Thyroid gland (tissue), 4 donors: ENCODE measurements at regions not wholly inside any gene's neighbourhood (a gene's known extent, or its start where the extent isn't known, plus 50 kb on each side); places are given as distances from the start of the nearest gene placed in this dataset.

ENCODE experiments used
- DNase-seq, 2 donors: peaks; one replicate each; pipeline ENCODE4 v3.0.0-alpha.2; 2019
- H3K27ac ChIP-seq, 3 donors: fragments of 200-600 bp; sonication (generic); 1 replicate in 2 of 3; 2 replicates in 1 of 3; pipeline ENCODE4 v1.5.1; 2016 to 2019; ENCODE audit warnings: mild to moderate bottlenecking in 1 of 3, moderate library complexity in 1 of 3
- H3K27me3 ChIP-seq: fragments of 200-600 bp; sonication (generic); one replicate; pipeline ENCODE4 v1.5.1; 2019
- H3K36me3 ChIP-seq, 2 donors: fragments of 200-600 bp; sonication (generic); one replicate each; pipeline ENCODE4 v1.5.1; 2016 to 2019
- H3K4me1 ChIP-seq, 2 donors: fragments of 200-600 bp; sonication (generic); one replicate each; pipeline ENCODE4 v1.5.1; 2017 to 2019
- H3K4me3 ChIP-seq, 3 donors: fragments of 200-600 bp; sonication (generic); replicated peaks in 1 of 3; 1 replicate in 2 of 3; 2 replicates in 1 of 3; pipeline ENCODE4 v1.5.1; 2016; ENCODE audit warnings: mild to moderate bottlenecking in 1 of 3
- H3K9me3 ChIP-seq: fragments of 200-600 bp; sonication (generic); one replicate; pipeline ENCODE4 v1.5.1; 2017
- POLR2A ChIP-seq, 2 donors: fragments of 450-650 bp; IDR thresholded peaks; one replicate each; pipeline ENCODE4 v1.6.1; 2017; ENCODE audit warnings: antibody characterized with exemption in 2 of 2, mild to moderate bottlenecking in 2 of 2, moderate library complexity in 1 of 2
- WGBS, 2 donors: methylation state at CpG; one replicate each; pipeline ENCODE4 v1.1.5; 2017; 5-methylcytosine and 5-hydroxymethylcytosine counted together
- intact Hi-C: fragments of 100-400 bp; cut with DNase I; formaldehyde crosslinking; loops from one replicate; pipeline ENCODE4 v1.15.1; 2023
- TF ChIP-seq, protein P1 (sequence below), 6 experiments: fragments of 200-600 bp in 3 of 6; fragments of 450-650 bp in 3 of 6; sonication (generic) in 3 of 6; IDR thresholded peaks; one replicate each; pipeline ENCODE4 v1.5.1; 2016 to 2019; ENCODE audit warnings: antibody characterized with exemption in 6 of 6, mild to moderate bottlenecking in 2 of 6, inconsistent platforms in 1 of 6, moderate library complexity in 1 of 6

DNA sequence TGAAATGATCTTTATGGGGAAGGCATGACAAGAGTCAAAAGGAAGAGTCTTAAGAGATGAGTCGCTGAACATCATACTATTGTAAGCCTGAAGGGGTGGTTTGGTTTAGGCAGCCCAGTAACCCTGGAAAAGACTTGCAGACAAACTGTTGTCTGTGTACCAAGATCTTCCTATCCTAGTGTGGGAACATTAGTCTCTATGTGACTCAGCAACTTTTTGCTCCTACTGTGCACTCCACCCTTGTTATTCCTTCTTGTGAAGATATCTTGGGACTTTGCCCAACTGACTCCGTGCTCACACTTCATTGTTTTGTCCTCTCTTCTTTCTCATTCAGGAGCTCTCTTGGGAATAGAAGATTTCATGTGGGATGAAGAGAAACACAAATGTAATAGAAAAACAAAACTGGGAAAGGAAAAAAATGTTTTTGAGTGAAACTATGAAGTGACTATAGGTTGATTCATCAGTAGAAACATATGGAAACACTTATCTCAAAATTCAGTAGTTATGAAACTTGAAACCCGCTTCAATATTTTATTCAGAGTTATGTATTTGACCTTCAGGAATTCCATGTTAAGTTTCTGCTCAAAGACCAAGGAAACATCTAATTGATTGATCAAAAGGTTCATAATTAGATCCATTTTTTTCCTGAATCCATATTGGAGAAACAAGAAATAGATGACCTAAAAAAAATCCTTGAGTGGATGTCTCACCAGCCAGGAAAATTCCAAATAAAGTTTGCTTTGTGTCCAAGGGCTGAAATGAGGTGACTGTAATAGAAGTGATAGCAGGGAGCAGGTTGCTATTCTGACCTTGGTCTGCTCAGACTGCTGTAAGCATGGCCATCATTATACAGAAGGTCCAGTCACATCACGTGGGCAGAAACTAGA lies 67.2 kb downstream of the BTG1 start:
- Histone ChIP-seq H3K4me1 (peaks cover 20 to 38% of the 10 kb centered on the region in 2 donors), H3K27ac (no peak overlapping the region), H3K27me3 (no peaks in the 10 kb centered on the region), H3K9me3 (no peaks in the 10 kb centered on the region), H3K36me3 (no peaks in the 10 kb centered on the region), H3K4me3 (no peak overlapping the region)
- DNase-seq, result no peak
- TF ChIP-seq POLR2A (IDR thresholded peaks at IDR 0.05), result no peak
- intact Hi-C loops, result no loop called here
- WGBS, 2 donors, result 74 to 76% methylated on average over 4 of the region's 4 CpGs

DNA sequence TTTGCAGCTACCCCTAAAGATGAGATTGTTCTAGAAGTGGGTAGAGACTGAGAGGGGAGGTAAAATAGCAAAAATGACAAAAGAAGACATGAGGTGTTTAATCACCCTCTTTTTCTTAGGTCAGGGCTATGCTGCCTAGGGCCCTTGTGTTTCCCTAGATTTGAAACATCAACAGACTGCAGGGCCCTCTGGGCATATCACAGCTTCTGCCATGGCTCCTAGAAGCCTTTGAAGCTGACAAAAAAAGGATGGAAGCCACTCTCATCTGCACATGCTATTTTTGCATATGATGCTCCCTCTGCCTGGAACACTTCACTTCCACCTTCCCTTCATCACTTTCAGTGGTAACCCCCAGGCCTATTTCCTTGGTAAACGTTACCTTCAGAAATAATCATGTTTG lies 68.1 kb downstream of the BTG1 start:
- Histone ChIP-seq H3K9me3 (no peaks in the 10 kb centered on the region), H3K36me3 (no peaks in the 10 kb centered on the region), H3K4me3 (no peak overlapping the region), H3K4me1 (peaks cover 20 to 38% of the 10 kb centered on the region in 2 donors), H3K27me3 (no peaks in the 10 kb centered on the region), H3K27ac (no peak overlapping the region)
- 93 to 97% methylated on average over 1 of the region's 1 CpG for WGBS, 2 donors
- no peak for TF ChIP-seq POLR2A (IDR thresholded peaks at IDR 0.05)
- TF ChIP-seq, protein P1, sequence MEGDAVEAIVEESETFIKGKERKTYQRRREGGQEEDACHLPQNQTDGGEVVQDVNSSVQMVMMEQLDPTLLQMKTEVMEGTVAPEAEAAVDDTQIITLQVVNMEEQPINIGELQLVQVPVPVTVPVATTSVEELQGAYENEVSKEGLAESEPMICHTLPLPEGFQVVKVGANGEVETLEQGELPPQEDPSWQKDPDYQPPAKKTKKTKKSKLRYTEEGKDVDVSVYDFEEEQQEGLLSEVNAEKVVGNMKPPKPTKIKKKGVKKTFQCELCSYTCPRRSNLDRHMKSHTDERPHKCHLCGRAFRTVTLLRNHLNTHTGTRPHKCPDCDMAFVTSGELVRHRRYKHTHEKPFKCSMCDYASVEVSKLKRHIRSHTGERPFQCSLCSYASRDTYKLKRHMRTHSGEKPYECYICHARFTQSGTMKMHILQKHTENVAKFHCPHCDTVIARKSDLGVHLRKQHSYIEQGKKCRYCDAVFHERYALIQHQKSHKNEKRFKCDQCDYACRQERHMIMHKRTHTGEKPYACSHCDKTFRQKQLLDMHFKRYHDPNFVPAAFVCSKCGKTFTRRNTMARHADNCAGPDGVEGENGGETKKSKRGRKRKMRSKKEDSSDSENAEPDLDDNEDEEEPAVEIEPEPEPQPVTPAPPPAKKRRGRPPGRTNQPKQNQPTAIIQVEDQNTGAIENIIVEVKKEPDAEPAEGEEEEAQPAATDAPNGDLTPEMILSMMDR (IDR thresholded peaks at IDR 0.05), result no peak
- no peak for DNase-seq
- intact Hi-C loops, result no loop called here

DNA sequence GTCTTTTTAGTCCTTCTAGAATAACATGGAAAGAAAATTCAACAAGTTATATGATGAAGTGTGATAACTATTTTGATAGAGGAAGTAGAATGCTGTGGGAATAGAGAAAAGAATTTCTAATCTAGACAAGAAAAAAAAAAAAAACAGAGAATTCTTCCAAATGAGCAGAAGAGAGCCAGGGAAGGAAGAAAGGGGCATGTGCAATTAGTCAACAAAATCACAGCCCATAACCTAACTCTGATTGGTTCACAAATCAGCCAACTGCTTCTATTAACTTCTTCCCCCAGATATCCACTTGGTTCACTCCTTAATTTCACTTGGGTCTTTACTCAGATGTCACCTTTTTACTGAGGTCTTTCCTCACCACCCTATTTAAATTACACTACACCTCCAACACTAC lies 69.5 kb downstream of the BTG1 start:
- no peaks in the 10 kb centered on the region for H3K27me3 ChIP-seq
- peak overlapping the region; percentile 56 to 76 (median 60) for H3K27ac ChIP-seq
- peaks cover 20 to 38% of the 10 kb centered on the region in 2 donors for H3K4me1 ChIP-seq
- no peak overlapping the region for H3K4me3 ChIP-seq
- no peak for TF ChIP-seq POLR2A (IDR thresholded peaks at IDR 0.05)
- TF ChIP-seq, protein P1 (IDR thresholded peaks at IDR 0.05), result no peak
- H3K36me3 ChIP-seq, result no peaks in the 10 kb centered on the region
- H3K9me3 ChIP-seq, result no peaks in the 10 kb centered on the region
- intact Hi-C loops, result no loop called here
- no peak for DNase-seq

DNA sequence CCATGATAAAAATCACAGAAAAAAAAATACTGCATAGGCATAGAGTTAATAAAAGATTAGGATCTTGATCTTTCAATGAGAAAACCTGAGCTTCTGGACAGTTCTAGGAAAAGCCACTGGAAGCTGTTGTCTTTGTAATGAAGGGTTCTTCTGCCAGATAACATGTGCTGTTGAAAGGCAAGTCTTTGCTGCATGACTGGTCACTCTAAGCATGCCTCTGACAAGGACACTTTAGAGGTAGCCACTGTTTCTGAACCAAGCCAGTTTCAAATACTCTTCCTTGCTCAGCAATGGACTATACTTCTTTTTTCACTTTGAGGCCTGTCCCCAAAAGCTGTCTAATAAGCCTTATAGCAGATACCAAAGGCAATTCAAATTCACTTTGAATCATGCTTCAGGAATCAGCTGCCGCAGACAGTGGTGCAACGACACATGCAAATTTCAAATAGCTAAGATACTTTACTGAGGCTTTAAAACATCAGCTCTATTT lies 70.2 kb downstream of the BTG1 start:
- intact Hi-C loops, result no loop called here
- 34 to 46% methylated on average over 2 of the region's 2 CpGs for WGBS, 2 donors
- peaks cover 18 to 37% of the 10 kb centered on the region in 2 donors for H3K4me1 ChIP-seq

DNA sequence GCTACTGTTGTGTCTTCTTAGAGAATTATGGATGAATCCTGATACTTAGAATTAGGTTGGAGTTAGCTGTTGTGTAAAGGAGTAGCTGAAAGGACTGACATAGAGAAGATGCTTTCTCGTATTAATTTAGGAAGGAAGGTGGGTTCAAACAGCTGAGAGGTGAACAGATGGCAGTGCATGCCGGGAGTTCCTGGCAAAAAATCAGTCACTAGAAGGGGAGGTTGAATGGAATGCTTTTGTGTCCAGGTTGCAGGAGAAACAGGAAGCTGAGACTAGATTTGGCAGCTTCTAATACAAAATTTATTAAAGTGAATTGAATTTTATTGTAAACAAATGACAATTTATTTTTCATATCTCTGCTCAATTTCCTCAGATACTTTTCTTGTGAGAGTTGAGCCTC lies 70.8 kb downstream of the BTG1 start:
- no peaks in the 10 kb centered on the region for H3K9me3 ChIP-seq
- intact Hi-C loops, result no loop called here
- peak in 1 of 2 donors; percentile 27 for DNase-seq
- H3K4me1 ChIP-seq, result peaks cover 14 to 31% of the 10 kb centered on the region in 2 donors
- TF ChIP-seq, protein P1 (IDR thresholded peaks at IDR 0.05), result no peak
- no peak for TF ChIP-seq POLR2A (IDR thresholded peaks at IDR 0.05)
- no peaks in the 10 kb centered on the region for H3K27me3 ChIP-seq
- H3K4me3 ChIP-seq, result no peak overlapping the region
- 51 to 58% methylated on average over 2 of the region's 2 CpGs for WGBS, 2 donors
- H3K36me3 ChIP-seq, result no peaks in the 10 kb centered on the region
- peak overlapping the region; percentile 36 to 76 (median 56) for H3K27ac ChIP-seq

More for the DNA sequence above, 70.2 kb downstream of the BTG1 start:
- TF ChIP-seq, protein P1 (IDR thresholded peaks at IDR 0.05), result no peak
- peak in 1 of 2 donors; percentile 30 for TF ChIP-seq POLR2A (IDR thresholded peaks at IDR 0.05)
- Histone ChIP-seq H3K27me3 (no peaks in the 10 kb centered on the region), H3K9me3 (no peaks in the 10 kb centered on the region), H3K36me3 (no peaks in the 10 kb centered on the region), H3K4me3 (no peak overlapping the region), H3K27ac (peak overlapping the region; percentile 56 to 76 (median 60))
- DNase-seq, result peak; percentile 47 to 48
